ENCODE measurements at regions not wholly inside any gene's neighbourhood (a gene's known extent, or its start where the extent isn't known, plus 50 kb on each side); places are given as distances from the start of the nearest gene placed in this dataset.

GRCh38 chr2:226251661-226252060 is 548.0 kb downstream of the IRS1 start:
- no peak for DNase-seq

GRCh38 chr2:226247289-226248275 is 552.0 kb downstream of the IRS1 start:
- no peak for DNase-seq

GRCh38 chr2:226234187-226234586 is 565.4 kb downstream of the IRS1 start:
- no peak for DNase-seq

- DNase-seq, result no peak
Measured at GRCh38 chr2:226233388-226233787, 566.2 kb downstream of the IRS1 start.

GRCh38 chr2:226228080-226228479 is 571.5 kb downstream of the IRS1 start:
- DNase-seq, result no peak

- DNase-seq, result no peak
Measured at GRCh38 chr2:226227341-226227740, 572.3 kb downstream of the IRS1 start.

GRCh38 chr2:226223704-226224103 is 575.9 kb downstream of the IRS1 start:
- DNase-seq, result no peak

GRCh38 chr2:226220511-226220910 is 579.1 kb downstream of the IRS1 start:
- no peak for DNase-seq

GRCh38 chr2:226217191-226217590 is 582.4 kb downstream of the IRS1 start:
- DNase-seq, result no peak

- DNase-seq, result no peak
Measured at GRCh38 chr2:226216575-226216974, 583.0 kb downstream of the IRS1 start.

- peak in 3 of 4 experiments; percentile 1 to 21 (median 5) for DNase-seq
Measured at GRCh38 chr2:226215902-226216503, 583.6 kb downstream of the IRS1 start.

GRCh38 chr2:226213717-226214116 is 585.9 kb downstream of the IRS1 start:
- no peak for DNase-seq

- DNase-seq, result no peak
Measured at GRCh38 chr2:226211439-226211838, 588.2 kb downstream of the IRS1 start.

GRCh38 chr2:226208726-226209125 is 590.9 kb downstream of the IRS1 start:
- no peak for DNase-seq

GRCh38 chr2:226207671-226208070 is 591.9 kb downstream of the IRS1 start:
- no peak for DNase-seq

- no peak for DNase-seq
Measured at GRCh38 chr2:226199555-226199954, 600.1 kb downstream of the IRS1 start.

- no peak for DNase-seq
Measured at GRCh38 chr2:226198956-226199355, 600.7 kb downstream of the IRS1 start.

GRCh38 chr2:226190479-226191252 is 609.0 kb downstream of the IRS1 start:
- DNase-seq, result no peak

GRCh38 chr2:226189061-226189460 is 610.6 kb downstream of the IRS1 start:
- DNase-seq, result no peak

- DNase-seq, result no peak
Measured at GRCh38 chr2:226187616-226188015, 612.0 kb downstream of the IRS1 start.

- DNase-seq, result no peak
Measured at GRCh38 chr2:226187156-226187555, 612.5 kb downstream of the IRS1 start.

GRCh38 chr2:226185616-226186211 is 613.9 kb downstream of the IRS1 start:
- no peak for DNase-seq

Measured in activated CD4-positive, CD25-positive, alpha-beta regulatory T cell (primary cell).